K562 (cell line): ENCODE measurements at regions not wholly inside any gene's neighbourhood (a gene's known extent, or its start where the extent isn't known, plus 50 kb on each side); places are given as distances from the start of the nearest gene placed in this dataset.

Experiments
- ATAC-seq: fragments of 200-7000 bp; cut with Tn5 transposase; 3 replicates; pipeline ENCODE4 v1.9.1; 2020; ENCODE audit warnings: moderate library complexity
- BruUV-seq: library from RNA; stranded (reverse); fragments of 400-500 nt; replicated peaks from 2 replicates; lab custom pipeline; 2021; lab: Mats Ljungman, UMichigan
- CTCF ChIA-PET: fragments of 300-600 bp; formaldehyde crosslinking; extraction: SDS; loops from one replicate; lab custom pipeline; 2021; ENCODE audit warnings: low intra/inter-chr PET ratio; lab: Yijun Ruan, JAX
- POLR2A ChIA-PET: fragments of 300-600, 350-650 bp; sonication (Branson Sonifier 250); formaldehyde crosslinking; extraction: SDS; loops from one replicate; lab custom pipeline; 2021; ENCODE audit warnings: antibody characterized with exemption, inconsistent platforms; lab: Yijun Ruan, JAX
- DNase-seq, 4 experiments: peaks; one replicate each; pipeline versions ENCODE4 v3.0.0 to v3.0.0-alpha.2; 2011 to 2018; ENCODE audit warnings: low spot score in 3 of 4, mixed read lengths in 3 of 4; ENCODE audit errors: extremely low read depth in 1 of 4
- FAIRE-seq: peaks from 2 replicates; lab custom pipeline; 2011; peaks lifted over from hg19 to GRCh38; lab: Jason Lieb, UNC
- H2AFZ ChIP-seq: 2 replicates; pipeline ENCODE4 v1.6.0; 2011; ENCODE audit warnings: low read depth, low read length, control low read depth, inconsistent platforms
- H3K27ac ChIP-seq: fragments of 200-600 bp; 3 replicates; pipeline ENCODE4 v1.8.0; 2011; ENCODE audit warnings: low read depth, mild to moderate bottlenecking, control low read depth, inconsistent platforms, low read length, moderate library complexity, mixed read lengths; ENCODE audit errors: extremely low read depth
- H3K27me3 ChIP-seq, 2 experiments: fragments of 300-600 bp in 1 of 2; 2 replicates in 1 of 2; 3 replicates in 1 of 2; pipeline versions ENCODE4 v1.6.0 to v1.8.0; 2011; ENCODE audit warnings: inconsistent platforms in 2 of 2, low read length in 2 of 2, mild to moderate bottlenecking in 1 of 2, mixed read lengths in 1 of 2, moderate library complexity in 1 of 2; ENCODE audit not compliant: control insufficient read depth in 2 of 2, insufficient read depth in 2 of 2
- H3K36me3 ChIP-seq: fragments of 300-600 bp; 3 replicates; pipeline ENCODE4 v1.8.0; 2011; ENCODE audit warnings: mild to moderate bottlenecking, low read length, inconsistent platforms; ENCODE audit not compliant: control insufficient read depth, insufficient read depth
- H3K4me1 ChIP-seq, 2 experiments: fragments of 200-600 bp in 1 of 2; replicated peaks in 1 of 2; 2 replicates in 1 of 2; 3 replicates in 1 of 2; pipeline versions ENCODE4 v1.5.1 to v1.8.0; 2011; ENCODE audit warnings: inconsistent platforms in 2 of 2, low read length in 2 of 2, mild to moderate bottlenecking in 1 of 2, mixed read lengths in 1 of 2, moderate library complexity in 1 of 2; ENCODE audit not compliant: control insufficient read depth in 2 of 2, insufficient read depth in 2 of 2
- H3K4me2 ChIP-seq: 2 replicates; pipeline ENCODE4 v1.6.1; 2011; ENCODE audit warnings: low read length, control low read depth, inconsistent platforms, mixed read lengths; ENCODE audit not compliant: insufficient read depth
- H3K4me3 ChIP-seq: fragments of 200-600 bp; sonication (generic), shearing (Covaris generic); 2 replicates; pipeline ENCODE4 v1.5.1; 2016; ENCODE audit warnings: control low read depth, inconsistent platforms
- H3K79me2 ChIP-seq: fragments of 200-600 bp; 3 replicates; pipeline ENCODE4 v1.8.0; 2011; ENCODE audit warnings: low read length, inconsistent platforms; ENCODE audit not compliant: control insufficient read depth, insufficient read depth
- H3K9ac ChIP-seq, 2 experiments: 2 replicates each; pipeline versions ENCODE4 v1.6.0 to v1.6.1; 2011; ENCODE audit warnings: low read depth in 2 of 2, low read length in 2 of 2, control low read depth in 1 of 2, inconsistent platforms in 1 of 2, mild to moderate bottlenecking in 1 of 2, mixed read lengths in 1 of 2; ENCODE audit not compliant: insufficient read depth in 1 of 2
- H3K9me1 ChIP-seq: one replicate; pipeline ENCODE4 v1.6.0; 2011; ENCODE audit warnings: inconsistent platforms, mild to moderate bottlenecking, low read length, moderate library complexity; ENCODE audit not compliant: control insufficient read depth, insufficient read depth
- H3K9me3 ChIP-seq: replicated peaks from 2 replicates; pipeline ENCODE4 v1.5.1; 2011; ENCODE audit warnings: low read depth, low read length, inconsistent platforms; ENCODE audit not compliant: control insufficient read depth, insufficient read depth
- H4K20me1 ChIP-seq: replicated peaks from 2 replicates; pipeline ENCODE4 v1.6.1; 2011; ENCODE audit warnings: low read length, inconsistent platforms, mixed read lengths; ENCODE audit not compliant: control insufficient read depth, insufficient read depth
- ELF4 ChIP-seq: fragments of 450-650 bp; formaldehyde crosslinking; IDR thresholded peaks from 2 replicates; pipeline ENCODE4 v1.4.0; 2022; ENCODE audit warnings: missing genetic modification characterization
- ERF ChIP-seq: fragments of 450-650 bp; formaldehyde crosslinking; IDR thresholded peaks from 2 replicates; pipeline ENCODE4 v1.4.0; 2020; ENCODE audit warnings: mild to moderate bottlenecking, mixed read lengths
- GATA2 ChIP-seq: sonication (generic); formaldehyde crosslinking; IDR thresholded peaks from 2 replicates; pipeline ENCODE4 v1.4.0; 2020; ENCODE audit warnings: mild to moderate bottlenecking, missing genetic modification reagents
- MTA2 ChIP-seq: fragments of 450-650 bp; IDR thresholded peaks from 2 replicates; pipeline ENCODE4 v1.6.1; 2016; ENCODE audit warnings: low read depth
- SOX6 ChIP-seq: fragments of 450-650 bp; IDR thresholded peaks from 2 replicates; pipeline ENCODE4 v1.6.1; 2014; ENCODE audit warnings: mild to moderate bottlenecking
- TAF15 ChIP-seq: fragments of 200-400 bp; formaldehyde crosslinking; IDR thresholded peaks from 2 replicates; pipeline ENCODE4 v1.6.1; 2017; ENCODE audit warnings: mild to moderate bottlenecking, low read depth, low read length, moderate library complexity
- THRAP3 ChIP-seq: fragments of 450-650 bp; IDR thresholded peaks from 2 replicates; pipeline ENCODE4 v1.6.1; 2016; ENCODE audit warnings: mild to moderate bottlenecking, inconsistent platforms, borderline replicate concordance
- ZNF830 ChIP-seq: fragments of 250-450 bp; sonication (Bioruptor Pico); IDR thresholded peaks from 2 replicates; pipeline ENCODE4 v1.5.0; 2021; ENCODE audit warnings: mild to moderate bottlenecking
- WGBS: fragments of 100-300 bp; shearing (Covaris generic); methylation state at CpG from one replicate; pipeline ENCODE4 v1.1.6; 2016; ENCODE audit warnings: low coverage, mixed read lengths; ENCODE audit not compliant: insufficient coverage; ENCODE audit errors: missing lambda C conversion rate; 5-methylcytosine and 5-hydroxymethylcytosine counted together
- in situ Hi-C: fragments of 300-500 bp; cut with MboI; formaldehyde crosslinking; loops from 4 replicates; pipeline ENCODE4 v1.15.0; 2018; ENCODE audit warnings: inconsistent platforms, mixed read lengths
- intact Hi-C: fragments of 100-400 bp; cut with micrococcal nuclease; formaldehyde crosslinking; loops from 2 replicates; pipeline ENCODE4 v1.14.2; 2022
- TF ChIP-seq, protein P1 (sequence below): fragments of 150-350 bp; conservative IDR thresholded peaks from 2 replicates; pipeline ENCODE4 v1.6.1; 2014; ENCODE audit warnings: low read length
- TF ChIP-seq, protein P2 (sequence below): fragments of 450-650 bp; IDR thresholded peaks from 2 replicates; pipeline ENCODE4 v1.6.1; 2018; ENCODE audit warnings: mild to moderate bottlenecking, low read depth; ENCODE audit not compliant: partially characterized antibody
- TF ChIP-seq, protein P3 (sequence below): IDR thresholded peaks from 3 replicates; pipeline ENCODE4 v1.6.1; 2011; ENCODE audit warnings: borderline replicate concordance, mild to moderate bottlenecking; ENCODE audit not compliant: insufficient read length, insufficient read depth
- TF ChIP-seq, protein P4 (sequence below): fragments of 450-650 bp; conservative IDR thresholded peaks from 2 replicates; pipeline ENCODE4 v1.6.1; 2016; ENCODE audit warnings: missing genetic modification characterization, low read depth, mild to moderate bottlenecking, control low read depth, missing compliant biosample characterization

DNA sequence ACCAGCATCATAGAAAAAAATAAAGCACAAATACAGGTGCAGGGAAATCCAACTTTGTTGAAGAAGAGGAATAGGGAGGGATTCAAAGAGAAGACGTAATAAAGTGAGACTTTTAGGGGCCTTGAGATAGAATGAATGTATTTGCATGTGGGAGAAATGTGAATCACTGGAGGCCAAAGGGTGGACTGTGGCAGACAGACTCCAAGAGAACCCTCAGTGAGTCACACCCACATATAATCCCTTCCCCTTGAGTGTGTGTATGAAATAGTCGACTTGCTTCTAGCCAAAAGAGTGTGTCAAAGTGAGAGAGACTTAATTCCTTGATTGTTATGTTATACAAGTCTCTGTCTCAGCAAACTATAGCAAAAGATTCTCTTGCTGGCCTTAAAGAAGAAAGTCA lies 101.3 kb upstream of the GHITM start:
- Histone ChIP-seq H3K79me2 (no peaks in the 10 kb centered on the region), H3K9ac (no peak overlapping the region), H3K27ac (no peak overlapping the region), H3K9me1 (no peaks in the 10 kb centered on the region), H2AFZ (no peak overlapping the region), H3K36me3 (no peaks in the 10 kb centered on the region), H3K4me1 (no peaks in the 10 kb centered on the region), H4K20me1 (no peaks in the 10 kb centered on the region), H3K4me2 (no peak overlapping the region), H3K27me3 (no peaks in the 10 kb centered on the region), H3K4me3 (no peak overlapping the region), H3K9me3 (no peaks in the 10 kb centered on the region)
- POLR2A ChIA-PET = interaction anchor here (0.6 kb wide), 1 partner anchor 164 kb away, joined by 4 read pairs; no protein-coding TSS in a partner anchor
- no peak for ATAC-seq
- TF ChIP-seq GATA2 (CRISPR knock-in tag) (no peak), ELF4 (CRISPR knock-in tag) (no peak), MTA2 (no peak), SOX6 (no peak), ZNF830 (no peak), TAF15 (no peak), THRAP3 (no peak), ERF (CRISPR knock-in tag) (no peak)
- TF ChIP-seq, protein P1, sequence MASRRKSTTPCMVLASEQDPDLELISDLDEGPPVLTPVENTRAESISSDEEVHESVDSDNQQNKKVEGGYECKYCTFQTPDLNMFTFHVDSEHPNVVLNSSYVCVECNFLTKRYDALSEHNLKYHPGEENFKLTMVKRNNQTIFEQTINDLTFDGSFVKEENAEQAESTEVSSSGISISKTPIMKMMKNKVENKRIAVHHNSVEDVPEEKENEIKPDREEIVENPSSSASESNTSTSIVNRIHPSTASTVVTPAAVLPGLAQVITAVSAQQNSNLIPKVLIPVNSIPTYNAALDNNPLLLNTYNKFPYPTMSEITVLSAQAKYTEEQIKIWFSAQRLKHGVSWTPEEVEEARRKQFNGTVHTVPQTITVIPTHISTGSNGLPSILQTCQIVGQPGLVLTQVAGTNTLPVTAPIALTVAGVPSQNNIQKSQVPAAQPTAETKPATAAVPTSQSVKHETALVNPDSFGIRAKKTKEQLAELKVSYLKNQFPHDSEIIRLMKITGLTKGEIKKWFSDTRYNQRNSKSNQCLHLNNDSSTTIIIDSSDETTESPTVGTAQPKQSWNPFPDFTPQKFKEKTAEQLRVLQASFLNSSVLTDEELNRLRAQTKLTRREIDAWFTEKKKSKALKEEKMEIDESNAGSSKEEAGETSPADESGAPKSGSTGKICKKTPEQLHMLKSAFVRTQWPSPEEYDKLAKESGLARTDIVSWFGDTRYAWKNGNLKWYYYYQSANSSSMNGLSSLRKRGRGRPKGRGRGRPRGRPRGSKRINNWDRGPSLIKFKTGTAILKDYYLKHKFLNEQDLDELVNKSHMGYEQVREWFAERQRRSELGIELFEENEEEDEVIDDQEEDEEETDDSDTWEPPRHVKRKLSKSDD = no peak
- TF ChIP-seq, protein P2, sequence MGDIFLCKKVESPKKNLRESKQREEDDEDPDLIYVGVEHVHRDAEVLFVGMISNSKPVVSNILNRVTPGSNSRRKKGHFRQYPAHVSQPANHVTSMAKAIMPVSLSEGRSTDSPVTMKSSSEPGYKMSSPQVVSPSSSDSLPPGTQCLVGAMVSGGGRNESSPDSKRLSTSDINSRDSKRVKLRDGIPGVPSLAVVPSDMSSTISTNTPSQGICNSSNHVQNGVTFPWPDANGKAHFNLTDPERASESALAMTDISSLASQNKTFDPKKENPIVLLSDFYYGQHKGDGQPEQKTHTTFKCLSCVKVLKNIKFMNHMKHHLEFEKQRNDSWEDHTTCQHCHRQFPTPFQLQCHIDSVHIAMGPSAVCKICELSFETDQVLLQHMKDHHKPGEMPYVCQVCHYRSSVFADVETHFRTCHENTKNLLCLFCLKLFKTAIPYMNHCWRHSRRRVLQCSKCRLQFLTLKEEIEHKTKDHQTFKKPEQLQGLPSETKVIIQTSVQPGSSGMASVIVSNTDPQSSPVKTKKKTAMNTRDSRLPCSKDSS = no peak
- TF ChIP-seq, protein P3, sequence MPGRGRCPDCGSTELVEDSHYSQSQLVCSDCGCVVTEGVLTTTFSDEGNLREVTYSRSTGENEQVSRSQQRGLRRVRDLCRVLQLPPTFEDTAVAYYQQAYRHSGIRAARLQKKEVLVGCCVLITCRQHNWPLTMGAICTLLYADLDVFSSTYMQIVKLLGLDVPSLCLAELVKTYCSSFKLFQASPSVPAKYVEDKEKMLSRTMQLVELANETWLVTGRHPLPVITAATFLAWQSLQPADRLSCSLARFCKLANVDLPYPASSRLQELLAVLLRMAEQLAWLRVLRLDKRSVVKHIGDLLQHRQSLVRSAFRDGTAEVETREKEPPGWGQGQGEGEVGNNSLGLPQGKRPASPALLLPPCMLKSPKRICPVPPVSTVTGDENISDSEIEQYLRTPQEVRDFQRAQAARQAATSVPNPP = no peak
- TF ChIP-seq, protein P4, sequence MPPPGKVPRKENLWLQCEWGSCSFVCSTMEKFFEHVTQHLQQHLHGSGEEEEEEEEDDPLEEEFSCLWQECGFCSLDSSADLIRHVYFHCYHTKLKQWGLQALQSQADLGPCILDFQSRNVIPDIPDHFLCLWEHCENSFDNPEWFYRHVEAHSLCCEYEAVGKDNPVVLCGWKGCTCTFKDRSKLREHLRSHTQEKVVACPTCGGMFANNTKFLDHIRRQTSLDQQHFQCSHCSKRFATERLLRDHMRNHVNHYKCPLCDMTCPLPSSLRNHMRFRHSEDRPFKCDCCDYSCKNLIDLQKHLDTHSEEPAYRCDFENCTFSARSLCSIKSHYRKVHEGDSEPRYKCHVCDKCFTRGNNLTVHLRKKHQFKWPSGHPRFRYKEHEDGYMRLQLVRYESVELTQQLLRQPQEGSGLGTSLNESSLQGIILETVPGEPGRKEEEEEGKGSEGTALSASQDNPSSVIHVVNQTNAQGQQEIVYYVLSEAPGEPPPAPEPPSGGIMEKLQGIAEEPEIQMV = no peak
- DNase-seq = no peak
- WGBS = 0% methylated on average over 2 of the region's 2 CpGs
- no peak for FAIRE-seq
- in situ Hi-C loops = no loop called here
- CTCF ChIA-PET = no interaction called here
- no TSS peak for BruUV-seq
- intact Hi-C loops = no loop called here
